ENCODE measurements at regions not wholly inside any gene's neighbourhood (a gene's known extent, or its start where the extent isn't known, plus 50 kb on each side); places are given as distances from the start of the nearest gene placed in this dataset.

DNA sequence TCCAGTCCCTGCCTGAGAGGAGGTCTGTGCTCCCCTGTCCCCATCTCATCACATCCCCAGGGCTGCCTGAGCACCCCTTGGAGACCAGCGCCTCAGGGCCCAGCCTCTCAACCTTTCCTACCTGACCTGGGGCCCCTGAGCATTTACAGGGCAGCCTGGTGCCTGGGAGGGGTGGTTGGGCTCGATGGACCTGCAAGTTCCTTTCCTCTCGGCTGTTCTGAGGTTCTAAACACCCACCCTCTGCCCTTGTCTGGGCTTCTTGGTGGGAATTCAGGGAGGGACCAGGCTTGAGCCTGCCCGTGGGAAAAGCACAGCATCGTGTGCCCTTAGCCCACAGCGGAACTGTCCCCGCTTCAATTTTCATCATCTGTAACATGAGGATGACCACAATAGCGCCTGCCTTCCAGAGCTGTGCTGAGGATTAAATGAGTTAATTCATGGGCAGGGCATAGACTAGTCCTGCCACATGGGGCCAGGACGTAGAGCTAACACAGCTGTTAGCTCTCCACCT lies 91.0 kb upstream of the SH3PXD2B start:
- TF ChIP-seq, protein P1, sequence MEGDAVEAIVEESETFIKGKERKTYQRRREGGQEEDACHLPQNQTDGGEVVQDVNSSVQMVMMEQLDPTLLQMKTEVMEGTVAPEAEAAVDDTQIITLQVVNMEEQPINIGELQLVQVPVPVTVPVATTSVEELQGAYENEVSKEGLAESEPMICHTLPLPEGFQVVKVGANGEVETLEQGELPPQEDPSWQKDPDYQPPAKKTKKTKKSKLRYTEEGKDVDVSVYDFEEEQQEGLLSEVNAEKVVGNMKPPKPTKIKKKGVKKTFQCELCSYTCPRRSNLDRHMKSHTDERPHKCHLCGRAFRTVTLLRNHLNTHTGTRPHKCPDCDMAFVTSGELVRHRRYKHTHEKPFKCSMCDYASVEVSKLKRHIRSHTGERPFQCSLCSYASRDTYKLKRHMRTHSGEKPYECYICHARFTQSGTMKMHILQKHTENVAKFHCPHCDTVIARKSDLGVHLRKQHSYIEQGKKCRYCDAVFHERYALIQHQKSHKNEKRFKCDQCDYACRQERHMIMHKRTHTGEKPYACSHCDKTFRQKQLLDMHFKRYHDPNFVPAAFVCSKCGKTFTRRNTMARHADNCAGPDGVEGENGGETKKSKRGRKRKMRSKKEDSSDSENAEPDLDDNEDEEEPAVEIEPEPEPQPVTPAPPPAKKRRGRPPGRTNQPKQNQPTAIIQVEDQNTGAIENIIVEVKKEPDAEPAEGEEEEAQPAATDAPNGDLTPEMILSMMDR (IDR thresholded peaks at IDR 0.05; ENCODE audit: control insufficient read depth, insufficient read depth, low read depth, low read length, missing control alignments): no peak
- no peak for DNase-seq (ENCODE audit: low read depth)

DNA sequence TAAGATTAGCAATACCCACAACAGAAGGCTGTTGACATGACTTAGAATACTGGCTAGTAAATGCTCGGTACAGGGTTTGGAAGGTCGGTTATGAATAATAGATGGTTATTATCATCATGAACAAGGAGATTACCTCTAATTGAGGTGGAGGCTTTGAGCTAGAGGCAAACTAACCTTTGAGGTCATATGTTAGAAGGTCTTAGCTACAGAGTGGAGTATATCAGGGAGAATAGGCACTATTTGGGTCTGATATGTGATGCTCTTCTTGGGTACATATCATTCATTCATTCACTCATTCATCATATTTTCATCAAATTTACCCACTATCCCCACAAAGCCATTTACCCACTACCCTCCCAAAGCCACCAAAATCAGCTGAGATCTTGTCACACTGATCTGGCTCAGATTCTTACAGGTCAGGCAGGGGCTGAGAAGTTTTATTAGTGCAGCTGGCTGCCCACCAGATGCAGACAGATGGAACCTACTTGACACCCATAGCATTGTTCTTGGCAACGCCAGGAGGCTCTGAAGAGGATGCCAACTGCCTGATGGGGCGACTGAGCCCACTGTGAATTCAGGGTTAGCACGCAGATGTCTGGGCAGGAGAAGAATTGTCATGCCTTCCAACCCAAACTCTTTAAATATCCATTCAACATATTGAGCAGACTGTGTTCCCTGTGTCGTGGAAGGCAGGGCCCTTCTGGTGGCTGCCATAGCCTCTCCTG lies 90.2 kb upstream of the SH3PXD2B start:
- no peak for DNase-seq (ENCODE audit: low read depth)
- TF ChIP-seq, protein P1 (IDR thresholded peaks at IDR 0.05; ENCODE audit: control insufficient read depth, insufficient read depth, low read depth, low read length, missing control alignments): no peak
- no peak overlapping the region for H3K4me3 ChIP-seq (ENCODE audit: control insufficient read depth, low read depth, low read length)

More for the DNA sequence above, 91.0 kb upstream of the SH3PXD2B start:
- H3K4me3 ChIP-seq (ENCODE audit: control insufficient read depth, low read depth, low read length): no peak overlapping the region

DNA sequence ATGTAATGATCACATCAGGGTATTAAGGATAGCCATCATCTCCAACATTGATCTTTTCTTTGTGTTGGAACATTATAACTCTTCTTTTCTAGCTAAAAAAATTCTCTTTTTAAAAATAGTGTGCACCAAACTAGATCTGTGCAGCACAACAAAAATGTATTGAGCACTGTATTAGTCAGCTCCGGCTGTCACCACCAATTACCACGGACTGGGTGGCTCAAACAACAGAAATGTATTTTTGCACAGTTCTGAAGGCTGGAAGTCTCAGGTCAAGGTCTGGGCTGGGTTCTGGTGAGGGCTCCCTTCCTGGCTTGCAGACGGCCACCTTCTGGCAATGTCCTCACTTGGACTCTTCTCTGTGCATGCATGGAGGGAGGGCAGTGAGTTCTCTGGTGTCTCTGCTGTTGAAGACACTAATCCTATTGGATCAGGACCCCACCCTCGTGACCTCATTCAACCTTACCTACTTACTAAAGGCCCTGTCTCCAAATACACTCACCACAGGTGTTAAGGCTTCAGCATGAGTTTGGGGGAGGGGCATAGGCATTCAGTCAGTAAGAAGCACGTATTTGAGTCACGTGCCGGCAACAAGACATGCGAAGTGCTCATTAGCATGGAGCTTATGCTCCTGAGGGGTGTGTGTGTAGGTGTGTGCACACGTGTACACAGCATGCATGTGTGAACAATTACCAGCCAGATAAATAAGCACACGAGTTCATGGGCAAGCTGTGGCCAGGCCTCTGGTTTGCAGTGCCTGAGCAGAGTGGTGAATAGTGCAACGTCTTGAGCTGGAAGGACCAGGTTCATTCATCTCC lies 89.4 kb upstream of the SH3PXD2B start:
- DNase-seq (ENCODE audit: low read depth): no peak
- TF ChIP-seq, protein P1 (IDR thresholded peaks at IDR 0.05; ENCODE audit: control insufficient read depth, insufficient read depth, low read depth, low read length, missing control alignments): no peak
- no peak overlapping the region for H3K4me3 ChIP-seq (ENCODE audit: control insufficient read depth, low read depth, low read length)

DNA sequence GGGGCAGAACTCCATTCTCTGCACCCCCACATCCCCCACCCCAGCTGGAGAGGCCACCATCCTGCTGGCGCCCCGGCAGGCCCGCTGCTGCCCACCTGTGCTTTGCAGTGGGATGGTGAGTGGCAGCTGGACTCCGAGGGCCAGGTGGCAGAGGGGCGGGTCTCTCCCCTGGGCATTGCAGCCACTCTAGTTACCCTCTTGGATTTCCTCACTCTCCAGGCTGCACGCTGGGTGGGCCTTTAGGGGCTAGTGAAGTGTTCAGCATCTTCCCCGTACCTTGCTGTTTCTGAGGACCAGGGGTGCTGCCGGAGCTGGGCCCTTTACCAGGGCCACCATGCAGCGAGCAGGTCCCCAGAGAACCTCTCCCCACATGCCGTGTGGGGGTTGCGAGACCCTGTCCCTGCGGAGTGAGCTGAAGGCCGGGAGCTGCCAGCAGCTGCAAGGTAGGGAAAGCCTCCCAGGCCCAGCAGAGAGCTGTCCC lies 88.4 kb upstream of the SH3PXD2B start:
- H3K4me3 ChIP-seq (ENCODE audit: control insufficient read depth, low read depth, low read length): no peak overlapping the region
- DNase-seq (ENCODE audit: low read depth): no peak
- TF ChIP-seq, protein P1 (IDR thresholded peaks at IDR 0.05; ENCODE audit: control insufficient read depth, insufficient read depth, low read depth, low read length, missing control alignments): no peak

DNA sequence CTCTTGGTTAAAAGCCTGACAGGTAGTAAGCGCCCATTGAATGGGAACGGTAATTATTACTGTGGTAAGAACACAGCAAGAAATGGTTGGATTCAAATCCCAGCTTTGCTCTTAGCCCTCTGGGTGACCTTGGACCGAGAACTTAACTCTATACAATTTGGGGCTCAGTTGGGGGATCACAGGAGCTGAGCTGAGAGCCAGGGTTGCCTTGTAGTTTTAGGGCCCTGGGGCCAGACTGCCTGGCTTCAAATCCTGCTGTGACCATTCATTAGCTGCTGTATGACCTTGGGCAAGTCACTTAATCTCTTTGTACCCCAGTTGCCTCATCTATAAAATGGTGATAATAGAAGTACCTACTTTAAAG lies 87.4 kb upstream of the SH3PXD2B start:
- TF ChIP-seq, protein P1 (IDR thresholded peaks at IDR 0.05; ENCODE audit: control insufficient read depth, insufficient read depth, low read depth, low read length, missing control alignments): no peak
- no peak overlapping the region for H3K4me3 ChIP-seq (ENCODE audit: control insufficient read depth, low read depth, low read length)
- DNase-seq (ENCODE audit: low read depth): no peak

DNA sequence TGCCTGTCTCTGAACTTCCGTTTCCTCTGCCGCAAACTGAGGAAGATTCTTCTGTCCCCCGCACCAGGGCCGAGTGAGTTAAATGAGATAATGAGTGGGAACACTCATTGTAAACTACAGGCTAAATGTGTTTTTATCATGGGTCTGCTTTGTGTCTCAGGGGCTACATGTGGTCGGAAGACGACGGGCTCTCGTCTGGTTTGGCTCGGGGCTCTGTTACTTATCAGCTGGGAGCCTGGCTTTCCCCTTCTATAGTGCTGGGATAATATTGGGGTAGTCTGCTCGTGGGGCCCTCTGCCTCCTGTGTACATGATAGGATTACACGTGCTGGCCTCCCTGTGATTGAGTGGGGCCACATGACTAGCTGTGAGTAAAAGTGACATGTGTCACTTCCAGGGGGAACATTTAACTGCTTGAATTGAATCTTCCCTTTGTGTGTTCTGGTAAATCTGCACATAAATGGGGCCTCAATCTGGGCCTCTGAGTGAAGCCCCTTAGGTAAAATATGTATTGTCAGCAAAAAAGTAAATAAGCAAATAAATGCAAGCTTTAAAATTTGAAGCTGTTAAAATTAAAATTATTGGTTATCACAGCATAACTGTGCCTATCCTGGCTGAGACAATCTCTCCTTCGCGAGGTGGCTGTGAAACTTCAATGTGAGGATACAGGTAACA lies 86.9 kb upstream of the SH3PXD2B start:
- no peak for DNase-seq (ENCODE audit: low read depth)
- H3K4me3 ChIP-seq (ENCODE audit: control insufficient read depth, low read depth, low read length): no peak overlapping the region
- TF ChIP-seq, protein P1 (IDR thresholded peaks at IDR 0.05; ENCODE audit: control insufficient read depth, insufficient read depth, low read depth, low read length, missing control alignments): no peak

Data from AG09309 (cell line).